ENCODE measurements at regions not wholly inside any gene's neighbourhood (a gene's known extent, or its start where the extent isn't known, plus 50 kb on each side); places are given as distances from the start of the nearest gene placed in this dataset.

DNA sequence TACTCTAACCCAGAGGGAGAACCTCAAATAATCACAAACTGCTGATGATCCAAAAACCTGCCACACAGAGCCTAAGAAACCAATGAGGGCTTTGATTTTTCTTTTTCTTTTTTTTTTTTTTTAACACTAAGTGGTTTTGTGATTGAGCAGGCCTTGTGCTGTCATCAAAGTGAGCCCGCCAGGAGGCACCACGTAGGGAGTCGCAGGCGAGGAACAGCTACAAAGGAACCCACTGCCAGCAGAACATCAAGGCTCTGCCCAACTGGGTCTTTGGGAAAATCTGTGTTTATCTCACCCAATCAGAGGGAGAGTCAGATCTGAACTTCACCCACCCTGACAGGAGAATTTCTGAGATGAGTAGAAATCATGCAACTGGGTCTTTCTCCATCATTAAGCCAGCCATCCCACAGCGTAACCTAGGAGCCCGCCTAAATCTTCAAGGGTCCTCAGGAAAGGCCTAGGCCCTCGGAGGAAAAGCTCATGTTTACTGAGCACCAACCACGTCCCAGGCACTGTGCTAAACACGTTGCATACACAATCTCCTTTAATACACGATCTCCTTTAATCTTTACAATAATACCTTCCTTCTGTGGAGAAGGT is 126.9 kb upstream of the FSTL4 start:
- Histone ChIP-seq H3K36me3 (ENCODE audit: control insufficient read depth in 3 of 3, insufficient read depth in 3 of 3, low read length in 3 of 3) (no peaks in the 10 kb centered on the region), H3K9me3 (ENCODE audit: control insufficient read depth in 3 of 3, low read length in 3 of 3) (no peaks in the 10 kb centered on the region), H3K9ac (ENCODE audit: low read depth in 1 of 3, low read length in 3 of 3) (no peak overlapping the region), H3K4me1 (ENCODE audit: control insufficient read depth in 3 of 3, insufficient read depth in 3 of 3, low read length in 3 of 3) (peaks cover 2 to 5% (median 2%) of the 10 kb centered on the region in 3 donors), H3K4me3 (ENCODE audit: low read length in 3 of 3) (no peak overlapping the region), H3K27ac (ENCODE audit: low read depth, low read length) (no peak overlapping the region), H3K27me3 (ENCODE audit: control insufficient read depth in 3 of 3, insufficient read depth in 3 of 3, low read length in 3 of 3) (peaks cover 0 to 3% (median 3%) of the 10 kb centered on the region in 3 donors)

GRCh38 chr5:133738271-133738670 is 125.9 kb upstream of the FSTL4 start:
- Histone ChIP-seq H3K27ac (ENCODE audit: low read depth, low read length) (no peak overlapping the region), H3K4me1 (ENCODE audit: control insufficient read depth in 3 of 3, insufficient read depth in 3 of 3, low read length in 3 of 3) (peaks cover 0 to 5% (median 0%) of the 10 kb centered on the region in 3 donors), H3K36me3 (ENCODE audit: control insufficient read depth in 3 of 3, insufficient read depth in 3 of 3, low read length in 3 of 3) (no peaks in the 10 kb centered on the region), H3K4me3 (ENCODE audit: low read length in 3 of 3) (no peak overlapping the region), H3K9me3 (ENCODE audit: control insufficient read depth in 3 of 3, low read length in 3 of 3) (no peaks in the 10 kb centered on the region), H3K9ac (ENCODE audit: low read depth in 1 of 3, low read length in 3 of 3) (no peak overlapping the region), H3K27me3 (ENCODE audit: control insufficient read depth in 3 of 3, insufficient read depth in 3 of 3, low read length in 3 of 3) (peaks cover 0 to 3% (median 3%) of the 10 kb centered on the region in 3 donors)

GRCh38 chr5:133736512-133736911 is 124.2 kb upstream of the FSTL4 start:
- peaks cover 0 to 5% (median 0%) of the 10 kb centered on the region in 3 donors for H3K4me1 ChIP-seq (ENCODE audit: control insufficient read depth in 3 of 3, insufficient read depth in 3 of 3, low read length in 3 of 3)
- H3K9ac ChIP-seq (ENCODE audit: low read depth in 1 of 3, low read length in 3 of 3) = no peak overlapping the region
- no peaks in the 10 kb centered on the region for H3K36me3 ChIP-seq (ENCODE audit: control insufficient read depth in 3 of 3, insufficient read depth in 3 of 3, low read length in 3 of 3)
- H3K4me3 ChIP-seq (ENCODE audit: low read length in 3 of 3) = no peak overlapping the region
- peaks cover 0 to 3% (median 0%) of the 10 kb centered on the region in 3 donors for H3K27me3 ChIP-seq (ENCODE audit: control insufficient read depth in 3 of 3, insufficient read depth in 3 of 3, low read length in 3 of 3)
- no peak overlapping the region for H3K27ac ChIP-seq (ENCODE audit: low read depth, low read length)
- no peaks in the 10 kb centered on the region for H3K9me3 ChIP-seq (ENCODE audit: control insufficient read depth in 3 of 3, low read length in 3 of 3)

DNA sequence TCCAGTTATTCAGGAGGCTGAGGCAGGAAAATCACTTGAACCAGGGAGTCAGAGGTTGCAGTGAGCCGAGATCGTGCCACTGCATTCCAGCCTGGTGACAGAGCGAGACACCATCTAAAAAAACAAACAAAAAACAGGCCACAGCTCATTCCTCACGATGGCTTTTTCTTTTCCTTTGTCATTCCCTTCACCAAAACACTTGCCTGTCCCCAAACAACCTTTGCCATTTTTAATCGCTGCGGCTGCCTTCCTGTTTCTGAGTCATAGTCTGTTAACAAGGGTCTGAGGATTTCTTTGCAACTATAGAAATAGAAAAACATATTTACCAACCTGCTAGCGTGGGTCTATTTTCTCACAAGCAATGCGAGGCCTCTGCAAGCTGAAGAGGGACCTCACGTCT is 123.0 kb upstream of the FSTL4 start:
- Histone ChIP-seq H3K27me3 (ENCODE audit: control insufficient read depth in 3 of 3, insufficient read depth in 3 of 3, low read length in 3 of 3) (peaks cover 0 to under 1% (median 0%) of the 10 kb centered on the region in 3 donors), H3K4me1 (ENCODE audit: control insufficient read depth in 3 of 3, insufficient read depth in 3 of 3, low read length in 3 of 3) (peaks cover 0 to 5% (median 0%) of the 10 kb centered on the region in 3 donors), H3K4me3 (ENCODE audit: low read length in 3 of 3) (no peak overlapping the region), H3K9me3 (ENCODE audit: control insufficient read depth in 3 of 3, low read length in 3 of 3) (no peaks in the 10 kb centered on the region), H3K9ac (ENCODE audit: low read depth in 1 of 3, low read length in 3 of 3) (no peak overlapping the region), H3K27ac (ENCODE audit: low read depth, low read length) (no peak overlapping the region), H3K36me3 (ENCODE audit: control insufficient read depth in 3 of 3, insufficient read depth in 3 of 3, low read length in 3 of 3) (no peaks in the 10 kb centered on the region)

GRCh38 chr5:133734916-133735315 is 122.6 kb upstream of the FSTL4 start:
- H3K9me3 ChIP-seq (ENCODE audit: control insufficient read depth in 3 of 3, low read length in 3 of 3) = no peaks in the 10 kb centered on the region
- no peak overlapping the region for H3K27ac ChIP-seq (ENCODE audit: low read depth, low read length)

GRCh38 chr5:133732536-133732935 is 120.2 kb upstream of the FSTL4 start:
- Histone ChIP-seq H3K36me3 (ENCODE audit: control insufficient read depth in 3 of 3, insufficient read depth in 3 of 3, low read length in 3 of 3) (no peaks in the 10 kb centered on the region), H3K4me1 (ENCODE audit: control insufficient read depth in 3 of 3, insufficient read depth in 3 of 3, low read length in 3 of 3) (peaks cover 0 to 8% (median 4%) of the 10 kb centered on the region in 3 donors), H3K9ac (ENCODE audit: low read depth in 1 of 3, low read length in 3 of 3) (no peak overlapping the region), H3K4me3 (ENCODE audit: low read length in 3 of 3) (no peak overlapping the region), H3K27ac (ENCODE audit: low read depth, low read length) (no peak overlapping the region), H3K27me3 (ENCODE audit: control insufficient read depth in 3 of 3, insufficient read depth in 3 of 3, low read length in 3 of 3) (no peaks in the 10 kb centered on the region), H3K9me3 (ENCODE audit: control insufficient read depth in 3 of 3, low read length in 3 of 3) (no peaks in the 10 kb centered on the region)

More at GRCh38 chr5:133734916-133735315, 122.6 kb upstream of the FSTL4 start:
- Histone ChIP-seq H3K27me3 (ENCODE audit: control insufficient read depth in 3 of 3, insufficient read depth in 3 of 3, low read length in 3 of 3) (no peaks in the 10 kb centered on the region), H3K9ac (ENCODE audit: low read depth in 1 of 3, low read length in 3 of 3) (no peak overlapping the region), H3K36me3 (ENCODE audit: control insufficient read depth in 3 of 3, insufficient read depth in 3 of 3, low read length in 3 of 3) (no peaks in the 10 kb centered on the region), H3K4me3 (ENCODE audit: low read length in 3 of 3) (no peak overlapping the region), H3K4me1 (ENCODE audit: control insufficient read depth in 3 of 3, insufficient read depth in 3 of 3, low read length in 3 of 3) (peaks cover 0 to 5% (median 0%) of the 10 kb centered on the region in 3 donors)

DNA sequence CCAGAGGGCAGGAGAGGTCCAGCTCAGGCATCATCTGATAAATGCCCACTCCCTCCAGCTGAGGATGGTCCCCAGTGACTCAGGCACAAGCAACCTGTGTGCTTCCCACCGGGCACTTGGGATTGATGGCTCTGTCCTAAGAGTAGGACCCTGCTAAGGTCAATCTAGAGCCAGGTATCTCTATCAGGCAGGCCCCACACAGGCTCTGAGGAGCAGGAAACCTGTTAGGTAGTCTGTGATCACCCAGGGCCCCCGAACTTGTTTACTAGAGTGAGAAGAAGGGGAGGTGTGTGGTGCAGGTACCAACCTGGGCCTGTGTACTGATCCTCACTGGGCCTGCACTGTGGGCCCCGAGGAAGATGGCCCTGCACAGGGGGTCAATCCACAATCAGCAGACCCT is 119.6 kb upstream of the FSTL4 start:
- Histone ChIP-seq H3K4me1 (ENCODE audit: control insufficient read depth in 3 of 3, insufficient read depth in 3 of 3, low read length in 3 of 3) (peaks cover 0 to 8% (median 4%) of the 10 kb centered on the region in 3 donors), H3K36me3 (ENCODE audit: control insufficient read depth in 3 of 3, insufficient read depth in 3 of 3, low read length in 3 of 3) (no peaks in the 10 kb centered on the region), H3K27me3 (ENCODE audit: control insufficient read depth in 3 of 3, insufficient read depth in 3 of 3, low read length in 3 of 3) (no peaks in the 10 kb centered on the region), H3K9ac (ENCODE audit: low read depth in 1 of 3, low read length in 3 of 3) (no peak overlapping the region), H3K27ac (ENCODE audit: low read depth, low read length) (no peak overlapping the region), H3K9me3 (ENCODE audit: control insufficient read depth in 3 of 3, low read length in 3 of 3) (no peaks in the 10 kb centered on the region), H3K4me3 (ENCODE audit: low read length in 3 of 3) (no peak overlapping the region)

DNA sequence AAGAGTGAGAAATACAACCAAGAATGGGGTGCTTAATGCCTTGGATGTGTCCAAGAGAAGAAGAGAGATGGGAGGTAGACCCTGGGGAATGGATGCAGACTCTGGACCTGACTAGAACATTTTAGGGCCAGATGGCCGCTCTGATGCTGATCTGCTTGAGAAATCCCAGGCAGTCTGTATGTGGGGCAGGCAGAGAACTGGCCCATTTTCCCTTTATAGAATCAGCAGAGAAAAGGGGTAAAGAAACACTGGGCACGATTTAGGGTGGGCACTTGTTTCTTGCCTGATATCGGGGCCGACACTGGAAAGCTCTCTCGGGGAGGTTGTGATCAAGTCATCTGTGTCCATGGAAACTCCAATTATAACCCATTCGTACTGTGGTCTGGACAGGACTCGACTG is 118.5 kb upstream of the FSTL4 start:
- no peak overlapping the region for H3K9ac ChIP-seq (ENCODE audit: low read depth in 1 of 3, low read length in 3 of 3)

DNA sequence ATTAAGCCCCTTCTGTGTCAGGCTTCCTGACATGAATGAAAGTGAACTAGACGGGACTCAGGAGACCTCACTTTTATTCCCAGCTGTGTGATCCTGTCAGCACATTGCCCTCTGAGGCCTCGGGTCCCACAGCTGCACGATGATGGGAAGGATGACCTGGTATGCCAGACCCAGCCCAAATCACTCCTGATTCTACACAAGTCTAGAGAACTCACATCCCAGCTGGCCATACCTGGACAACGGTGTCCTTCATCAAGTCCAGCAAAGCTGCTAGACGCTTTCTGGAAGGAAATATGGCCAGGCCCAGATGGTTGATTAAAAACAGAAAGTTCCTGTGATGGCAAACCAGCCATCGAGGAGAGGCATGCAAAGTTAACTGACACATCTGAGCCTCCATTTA is 118.0 kb upstream of the FSTL4 start:
- H3K9ac ChIP-seq (ENCODE audit: low read depth in 1 of 3, low read length in 3 of 3) = no peak overlapping the region
- no peaks in the 10 kb centered on the region for H3K36me3 ChIP-seq (ENCODE audit: control insufficient read depth in 3 of 3, insufficient read depth in 3 of 3, low read length in 3 of 3)
- no peak overlapping the region for H3K27ac ChIP-seq (ENCODE audit: low read depth, low read length)

More for the DNA sequence above, 118.5 kb upstream of the FSTL4 start:
- Histone ChIP-seq H3K27me3 (ENCODE audit: control insufficient read depth in 3 of 3, insufficient read depth in 3 of 3, low read length in 3 of 3) (no peaks in the 10 kb centered on the region), H3K9me3 (ENCODE audit: control insufficient read depth in 3 of 3, low read length in 3 of 3) (no peaks in the 10 kb centered on the region), H3K4me1 (ENCODE audit: control insufficient read depth in 3 of 3, insufficient read depth in 3 of 3, low read length in 3 of 3) (peaks cover 0 to 7% (median 4%) of the 10 kb centered on the region in 3 donors), H3K36me3 (ENCODE audit: control insufficient read depth in 3 of 3, insufficient read depth in 3 of 3, low read length in 3 of 3) (no peaks in the 10 kb centered on the region), H3K4me3 (ENCODE audit: low read length in 3 of 3) (no peak overlapping the region), H3K27ac (ENCODE audit: low read depth, low read length) (no peak overlapping the region)

GRCh38 chr5:133729800-133730199 is 117.5 kb upstream of the FSTL4 start:
- no peaks in the 10 kb centered on the region for H3K36me3 ChIP-seq (ENCODE audit: control insufficient read depth in 3 of 3, insufficient read depth in 3 of 3, low read length in 3 of 3)
- no peaks in the 10 kb centered on the region for H3K9me3 ChIP-seq (ENCODE audit: control insufficient read depth in 3 of 3, low read length in 3 of 3)
- H3K9ac ChIP-seq (ENCODE audit: low read depth in 1 of 3, low read length in 3 of 3) = no peak overlapping the region
- H3K27ac ChIP-seq (ENCODE audit: low read depth, low read length) = no peak overlapping the region
- no peak overlapping the region for H3K4me3 ChIP-seq (ENCODE audit: low read length in 3 of 3)
- peaks cover 0 to 4% (median 3%) of the 10 kb centered on the region in 3 donors for H3K4me1 ChIP-seq (ENCODE audit: control insufficient read depth in 3 of 3, insufficient read depth in 3 of 3, low read length in 3 of 3)
- H3K27me3 ChIP-seq (ENCODE audit: control insufficient read depth in 3 of 3, insufficient read depth in 3 of 3, low read length in 3 of 3) = no peaks in the 10 kb centered on the region

More for the DNA sequence above, 118.0 kb upstream of the FSTL4 start:
- Histone ChIP-seq H3K9me3 (ENCODE audit: control insufficient read depth in 3 of 3, low read length in 3 of 3) (no peaks in the 10 kb centered on the region), H3K27me3 (ENCODE audit: control insufficient read depth in 3 of 3, insufficient read depth in 3 of 3, low read length in 3 of 3) (no peaks in the 10 kb centered on the region), H3K4me1 (ENCODE audit: control insufficient read depth in 3 of 3, insufficient read depth in 3 of 3, low read length in 3 of 3) (peaks cover 0 to 4% (median 3%) of the 10 kb centered on the region in 3 donors), H3K4me3 (ENCODE audit: low read length in 3 of 3) (no peak overlapping the region)
